ENCODE measurements at regions not wholly inside any gene's neighbourhood (a gene's known extent, or its start where the extent isn't known, plus 50 kb on each side); places are given as distances from the start of the nearest gene placed in this dataset.

DNA sequence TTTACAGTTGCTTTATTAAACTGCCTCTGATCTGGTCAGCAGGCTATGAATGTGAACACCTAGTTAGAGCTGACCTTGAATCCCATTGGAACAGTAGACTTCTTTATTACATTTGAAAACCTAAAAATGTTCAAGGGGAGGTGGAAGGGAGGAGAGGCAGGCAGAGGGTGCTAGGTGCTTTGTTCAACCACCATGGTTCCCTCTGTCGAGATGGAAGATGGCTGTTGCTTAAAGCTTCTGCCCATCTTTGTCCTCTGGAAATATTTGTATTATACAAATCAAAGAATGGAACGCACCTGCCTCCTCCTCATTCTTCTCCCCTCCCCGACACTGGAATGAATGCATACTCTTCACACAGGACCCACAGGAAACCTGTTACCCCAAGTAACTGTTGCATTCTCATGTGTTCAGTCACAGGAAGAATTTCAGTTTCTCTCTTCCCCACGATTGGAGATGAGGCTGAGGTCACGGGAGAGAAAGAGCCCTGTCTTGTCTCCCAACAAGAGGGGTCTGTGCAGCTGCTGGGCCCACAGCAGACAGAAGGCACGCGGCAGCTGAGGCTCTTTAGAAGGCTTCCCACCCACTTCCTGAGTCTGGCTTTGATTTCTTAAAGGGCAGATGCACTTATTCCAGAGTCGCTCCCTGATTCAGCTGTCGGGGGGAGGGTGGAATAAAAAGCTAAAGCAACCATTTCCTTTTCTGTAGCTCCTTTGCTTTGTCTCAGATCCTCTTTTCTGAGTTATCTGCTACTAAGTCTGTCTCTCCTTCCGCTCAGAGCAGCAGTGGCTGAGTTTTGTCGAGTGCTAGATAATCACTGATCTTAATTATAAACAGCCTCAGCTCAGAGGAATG, 217.9 kb upstream of the BTG1 start:
- no peaks in the 10 kb centered on the region for H3K9me3 Mint-ChIP-seq
- H3K4me2 ChIP-seq: no peak overlapping the region
- H3K27me3 ChIP-seq (ENCODE audit: insufficient read depth): no peaks in the 10 kb centered on the region
- H3K36me3 ChIP-seq (ENCODE audit: insufficient read depth): no peaks in the 10 kb centered on the region
- H3K4me3 Mint-ChIP-seq: no peak overlapping the region
- no peaks in the 10 kb centered on the region for H3K36me3 Mint-ChIP-seq (ENCODE audit: low read depth)
- peaks cover 10% of the 10 kb centered on the region; the same call in 1 of the 2 replicates for H3K4me1 ChIP-seq (ENCODE audit: insufficient read depth)
- no peak overlapping the region for H3K27ac Mint-ChIP-seq
- H3K27ac ChIP-seq (ENCODE audit: low read depth): no peak overlapping the region
- no peaks in the 10 kb centered on the region for H3F3A ChIP-seq (replicated peaks; ENCODE audit: low read depth)
- H3K4me1 Mint-ChIP-seq: peaks cover 18% of the 10 kb centered on the region
- DNase-seq (ENCODE audit: low spot score) (peak; percentile 2), ATAC-seq (no peak)
- H3K9me2 ChIP-seq (ENCODE audit: insufficient read depth): no peaks in the 10 kb centered on the region
- peak overlapping the region; percentile 75 for H2AFZ ChIP-seq
- no peak overlapping the region for H3K4me3 ChIP-seq
- TF ChIP-seq EZH2 (IDR thresholded peaks at IDR 0.05; ENCODE audit: low read depth, unreplicated experiment): no peak
- TF ChIP-seq STAT1 (IDR thresholded peaks at IDR 0.05; ENCODE audit: unreplicated experiment): no peak
- no peak for TF ChIP-seq POLR2AphosphoS5 (IDR thresholded peaks at IDR 0.05; ENCODE audit: low read depth)
- TF ChIP-seq ZNF331 (CRISPR knock-in tag; IDR thresholded peaks at IDR 0.05; ENCODE audit: low read depth): no peak
- TF ChIP-seq NANOG (IDR thresholded peaks at IDR 0.05; ENCODE audit: borderline replicate concordance): no peak
- TF ChIP-seq EZH2phosphoT487 (IDR thresholded peaks at IDR 0.05; ENCODE audit: unreplicated experiment): no peak
- TF ChIP-seq, protein P1, sequence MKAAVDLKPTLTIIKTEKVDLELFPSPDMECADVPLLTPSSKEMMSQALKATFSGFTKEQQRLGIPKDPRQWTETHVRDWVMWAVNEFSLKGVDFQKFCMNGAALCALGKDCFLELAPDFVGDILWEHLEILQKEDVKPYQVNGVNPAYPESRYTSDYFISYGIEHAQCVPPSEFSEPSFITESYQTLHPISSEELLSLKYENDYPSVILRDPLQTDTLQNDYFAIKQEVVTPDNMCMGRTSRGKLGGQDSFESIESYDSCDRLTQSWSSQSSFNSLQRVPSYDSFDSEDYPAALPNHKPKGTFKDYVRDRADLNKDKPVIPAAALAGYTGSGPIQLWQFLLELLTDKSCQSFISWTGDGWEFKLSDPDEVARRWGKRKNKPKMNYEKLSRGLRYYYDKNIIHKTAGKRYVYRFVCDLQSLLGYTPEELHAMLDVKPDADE (IDR thresholded peaks at IDR 0.05): no peak
- TF ChIP-seq, protein P2, sequence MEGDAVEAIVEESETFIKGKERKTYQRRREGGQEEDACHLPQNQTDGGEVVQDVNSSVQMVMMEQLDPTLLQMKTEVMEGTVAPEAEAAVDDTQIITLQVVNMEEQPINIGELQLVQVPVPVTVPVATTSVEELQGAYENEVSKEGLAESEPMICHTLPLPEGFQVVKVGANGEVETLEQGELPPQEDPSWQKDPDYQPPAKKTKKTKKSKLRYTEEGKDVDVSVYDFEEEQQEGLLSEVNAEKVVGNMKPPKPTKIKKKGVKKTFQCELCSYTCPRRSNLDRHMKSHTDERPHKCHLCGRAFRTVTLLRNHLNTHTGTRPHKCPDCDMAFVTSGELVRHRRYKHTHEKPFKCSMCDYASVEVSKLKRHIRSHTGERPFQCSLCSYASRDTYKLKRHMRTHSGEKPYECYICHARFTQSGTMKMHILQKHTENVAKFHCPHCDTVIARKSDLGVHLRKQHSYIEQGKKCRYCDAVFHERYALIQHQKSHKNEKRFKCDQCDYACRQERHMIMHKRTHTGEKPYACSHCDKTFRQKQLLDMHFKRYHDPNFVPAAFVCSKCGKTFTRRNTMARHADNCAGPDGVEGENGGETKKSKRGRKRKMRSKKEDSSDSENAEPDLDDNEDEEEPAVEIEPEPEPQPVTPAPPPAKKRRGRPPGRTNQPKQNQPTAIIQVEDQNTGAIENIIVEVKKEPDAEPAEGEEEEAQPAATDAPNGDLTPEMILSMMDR (conservative IDR thresholded peaks at IDR 0.05; ENCODE audit: low read depth in 2 of 2): no peak
- TF ChIP-seq ZNF114 (CRISPR knock-in tag; IDR thresholded peaks at IDR 0.05): no peak
- TF ChIP-seq, protein P3, sequence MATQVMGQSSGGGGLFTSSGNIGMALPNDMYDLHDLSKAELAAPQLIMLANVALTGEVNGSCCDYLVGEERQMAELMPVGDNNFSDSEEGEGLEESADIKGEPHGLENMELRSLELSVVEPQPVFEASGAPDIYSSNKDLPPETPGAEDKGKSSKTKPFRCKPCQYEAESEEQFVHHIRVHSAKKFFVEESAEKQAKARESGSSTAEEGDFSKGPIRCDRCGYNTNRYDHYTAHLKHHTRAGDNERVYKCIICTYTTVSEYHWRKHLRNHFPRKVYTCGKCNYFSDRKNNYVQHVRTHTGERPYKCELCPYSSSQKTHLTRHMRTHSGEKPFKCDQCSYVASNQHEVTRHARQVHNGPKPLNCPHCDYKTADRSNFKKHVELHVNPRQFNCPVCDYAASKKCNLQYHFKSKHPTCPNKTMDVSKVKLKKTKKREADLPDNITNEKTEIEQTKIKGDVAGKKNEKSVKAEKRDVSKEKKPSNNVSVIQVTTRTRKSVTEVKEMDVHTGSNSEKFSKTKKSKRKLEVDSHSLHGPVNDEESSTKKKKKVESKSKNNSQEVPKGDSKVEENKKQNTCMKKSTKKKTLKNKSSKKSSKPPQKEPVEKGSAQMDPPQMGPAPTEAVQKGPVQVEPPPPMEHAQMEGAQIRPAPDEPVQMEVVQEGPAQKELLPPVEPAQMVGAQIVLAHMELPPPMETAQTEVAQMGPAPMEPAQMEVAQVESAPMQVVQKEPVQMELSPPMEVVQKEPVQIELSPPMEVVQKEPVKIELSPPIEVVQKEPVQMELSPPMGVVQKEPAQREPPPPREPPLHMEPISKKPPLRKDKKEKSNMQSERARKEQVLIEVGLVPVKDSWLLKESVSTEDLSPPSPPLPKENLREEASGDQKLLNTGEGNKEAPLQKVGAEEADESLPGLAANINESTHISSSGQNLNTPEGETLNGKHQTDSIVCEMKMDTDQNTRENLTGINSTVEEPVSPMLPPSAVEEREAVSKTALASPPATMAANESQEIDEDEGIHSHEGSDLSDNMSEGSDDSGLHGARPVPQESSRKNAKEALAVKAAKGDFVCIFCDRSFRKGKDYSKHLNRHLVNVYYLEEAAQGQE (IDR thresholded peaks at IDR 0.05; ENCODE audit: unreplicated experiment): no peak
- TF ChIP-seq JUNB (IDR thresholded peaks at IDR 0.05; ENCODE audit: unreplicated experiment): no peak
- no peak for TF ChIP-seq CREB1 (CRISPR knock-in tag; IDR thresholded peaks at IDR 0.05; ENCODE audit: low read depth)
- TF ChIP-seq, protein P4, sequence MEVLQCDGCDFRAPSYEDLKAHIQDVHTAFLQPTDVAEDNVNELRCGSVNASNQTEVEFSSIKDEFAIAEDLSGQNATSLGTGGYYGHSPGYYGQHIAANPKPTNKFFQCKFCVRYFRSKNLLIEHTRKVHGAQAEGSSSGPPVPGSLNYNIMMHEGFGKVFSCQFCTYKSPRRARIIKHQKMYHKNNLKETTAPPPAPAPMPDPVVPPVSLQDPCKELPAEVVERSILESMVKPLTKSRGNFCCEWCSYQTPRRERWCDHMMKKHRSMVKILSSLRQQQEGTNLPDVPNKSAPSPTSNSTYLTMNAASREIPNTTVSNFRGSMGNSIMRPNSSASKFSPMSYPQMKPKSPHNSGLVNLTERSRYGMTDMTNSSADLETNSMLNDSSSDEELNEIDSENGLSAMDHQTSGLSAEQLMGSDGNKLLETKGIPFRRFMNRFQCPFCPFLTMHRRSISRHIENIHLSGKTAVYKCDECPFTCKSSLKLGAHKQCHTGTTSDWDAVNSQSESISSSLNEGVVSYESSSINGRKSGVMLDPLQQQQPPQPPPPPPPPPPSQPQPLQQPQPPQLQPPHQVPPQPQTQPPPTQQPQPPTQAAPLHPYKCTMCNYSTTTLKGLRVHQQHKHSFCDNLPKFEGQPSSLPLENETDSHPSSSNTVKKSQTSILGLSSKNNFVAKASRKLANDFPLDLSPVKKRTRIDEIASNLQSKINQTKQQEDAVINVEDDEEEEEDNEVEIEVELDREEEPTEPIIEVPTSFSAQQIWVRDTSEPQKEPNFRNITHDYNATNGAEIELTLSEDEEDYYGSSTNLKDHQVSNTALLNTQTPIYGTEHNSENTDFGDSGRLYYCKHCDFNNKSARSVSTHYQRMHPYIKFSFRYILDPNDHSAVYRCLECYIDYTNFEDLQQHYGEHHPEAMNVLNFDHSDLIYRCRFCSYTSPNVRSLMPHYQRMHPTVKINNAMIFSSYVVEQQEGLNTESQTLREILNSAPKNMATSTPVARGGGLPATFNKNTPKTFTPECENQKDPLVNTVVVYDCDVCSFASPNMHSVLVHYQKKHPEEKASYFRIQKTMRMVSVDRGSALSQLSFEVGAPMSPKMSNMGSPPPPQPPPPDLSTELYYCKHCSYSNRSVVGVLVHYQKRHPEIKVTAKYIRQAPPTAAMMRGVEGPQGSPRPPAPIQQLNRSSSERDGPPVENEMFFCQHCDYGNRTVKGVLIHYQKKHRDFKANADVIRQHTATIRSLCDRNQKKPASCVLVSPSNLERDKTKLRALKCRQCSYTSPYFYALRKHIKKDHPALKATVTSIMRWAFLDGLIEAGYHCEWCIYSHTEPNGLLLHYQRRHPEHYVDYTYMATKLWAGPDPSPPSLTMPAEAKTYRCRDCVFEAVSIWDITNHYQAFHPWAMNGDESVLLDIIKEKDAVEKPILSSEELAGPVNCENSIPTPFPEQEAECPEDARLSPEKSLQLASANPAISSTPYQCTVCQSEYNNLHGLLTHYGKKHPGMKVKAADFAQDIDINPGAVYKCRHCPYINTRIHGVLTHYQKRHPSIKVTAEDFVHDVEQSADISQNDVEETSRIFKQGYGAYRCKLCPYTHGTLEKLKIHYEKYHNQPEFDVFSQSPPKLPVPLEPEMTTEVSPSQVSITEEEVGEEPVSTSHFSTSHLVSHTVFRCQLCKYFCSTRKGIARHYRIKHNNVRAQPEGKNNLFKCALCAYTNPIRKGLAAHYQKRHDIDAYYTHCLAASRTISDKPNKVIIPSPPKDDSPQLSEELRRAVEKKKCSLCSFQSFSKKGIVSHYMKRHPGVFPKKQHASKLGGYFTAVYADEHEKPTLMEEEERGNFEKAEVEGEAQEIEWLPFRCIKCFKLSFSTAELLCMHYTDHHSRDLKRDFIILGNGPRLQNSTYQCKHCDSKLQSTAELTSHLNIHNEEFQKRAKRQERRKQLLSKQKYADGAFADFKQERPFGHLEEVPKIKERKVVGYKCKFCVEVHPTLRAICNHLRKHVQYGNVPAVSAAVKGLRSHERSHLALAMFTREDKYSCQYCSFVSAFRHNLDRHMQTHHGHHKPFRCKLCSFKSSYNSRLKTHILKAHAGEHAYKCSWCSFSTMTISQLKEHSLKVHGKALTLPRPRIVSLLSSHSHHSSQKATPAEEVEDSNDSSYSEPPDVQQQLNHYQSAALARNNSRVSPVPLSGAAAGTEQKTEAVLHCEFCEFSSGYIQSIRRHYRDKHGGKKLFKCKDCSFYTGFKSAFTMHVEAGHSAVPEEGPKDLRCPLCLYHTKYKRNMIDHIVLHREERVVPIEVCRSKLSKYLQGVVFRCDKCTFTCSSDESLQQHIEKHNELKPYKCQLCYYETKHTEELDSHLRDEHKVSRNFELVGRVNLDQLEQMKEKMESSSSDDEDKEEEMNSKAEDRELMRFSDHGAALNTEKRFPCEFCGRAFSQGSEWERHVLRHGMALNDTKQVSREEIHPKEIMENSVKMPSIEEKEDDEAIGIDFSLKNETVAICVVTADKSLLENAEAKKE (CRISPR knock-in tag; IDR thresholded peaks at IDR 0.05): no peak
- no peaks in the 10 kb centered on the region for H3K27me3 Mint-ChIP-seq (ENCODE audit: insufficient read depth, low read depth, poor library complexity)
- no peaks in the 10 kb centered on the region for H3K79me2 ChIP-seq (replicated peaks; ENCODE audit: insufficient read depth)
- no peaks in the 10 kb centered on the region for H4K20me1 ChIP-seq (replicated peaks; ENCODE audit: insufficient read depth)

Data from GM23338 (cell line).